HG03108 (cell line): ENCODE measurements at regions not wholly inside any gene's neighbourhood (a gene's known extent, or its start where the extent isn't known, plus 50 kb on each side); places are given as distances from the start of the nearest gene placed in this dataset.

Source experiments
- ATAC-seq: cut with Tn5 transposase; IDR thresholded peaks from one replicate; pipeline ENCODE4 v1.9.1; 2021; ENCODE audit warnings: moderate library complexity; ENCODE audit not compliant: unreplicated experiment

- ATAC-seq = no peak
These were observed 209.1 kb upstream of the MTPN start for GRCh38 chr7:136186281-136186680.

GRCh38 chr7:136184719-136185118 is 207.6 kb upstream of the MTPN start:
- no peak for ATAC-seq

GRCh38 chr7:136183981-136184380 is 206.8 kb upstream of the MTPN start:
- no peak for ATAC-seq

DNA sequence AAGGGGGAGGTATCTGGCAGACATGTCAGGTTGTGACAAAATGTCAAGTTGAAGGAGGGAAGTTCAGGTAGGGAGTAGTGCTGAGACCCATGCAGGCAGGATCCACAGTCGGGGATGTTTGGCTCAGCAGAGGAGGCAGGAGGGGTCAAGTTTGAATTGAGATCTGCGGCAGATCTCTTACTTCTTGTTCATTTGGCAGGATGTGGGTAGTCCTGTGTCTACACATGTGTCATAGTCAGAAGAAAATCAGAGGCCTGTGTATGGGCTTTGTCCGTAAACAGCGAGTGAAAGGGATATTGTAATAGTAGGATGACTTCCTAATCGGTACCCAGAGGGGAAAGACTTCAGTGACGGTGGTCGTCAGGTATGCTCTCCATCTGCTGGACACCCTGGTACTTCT is 203.8 kb upstream of the MTPN start:
- ATAC-seq = no peak

DNA sequence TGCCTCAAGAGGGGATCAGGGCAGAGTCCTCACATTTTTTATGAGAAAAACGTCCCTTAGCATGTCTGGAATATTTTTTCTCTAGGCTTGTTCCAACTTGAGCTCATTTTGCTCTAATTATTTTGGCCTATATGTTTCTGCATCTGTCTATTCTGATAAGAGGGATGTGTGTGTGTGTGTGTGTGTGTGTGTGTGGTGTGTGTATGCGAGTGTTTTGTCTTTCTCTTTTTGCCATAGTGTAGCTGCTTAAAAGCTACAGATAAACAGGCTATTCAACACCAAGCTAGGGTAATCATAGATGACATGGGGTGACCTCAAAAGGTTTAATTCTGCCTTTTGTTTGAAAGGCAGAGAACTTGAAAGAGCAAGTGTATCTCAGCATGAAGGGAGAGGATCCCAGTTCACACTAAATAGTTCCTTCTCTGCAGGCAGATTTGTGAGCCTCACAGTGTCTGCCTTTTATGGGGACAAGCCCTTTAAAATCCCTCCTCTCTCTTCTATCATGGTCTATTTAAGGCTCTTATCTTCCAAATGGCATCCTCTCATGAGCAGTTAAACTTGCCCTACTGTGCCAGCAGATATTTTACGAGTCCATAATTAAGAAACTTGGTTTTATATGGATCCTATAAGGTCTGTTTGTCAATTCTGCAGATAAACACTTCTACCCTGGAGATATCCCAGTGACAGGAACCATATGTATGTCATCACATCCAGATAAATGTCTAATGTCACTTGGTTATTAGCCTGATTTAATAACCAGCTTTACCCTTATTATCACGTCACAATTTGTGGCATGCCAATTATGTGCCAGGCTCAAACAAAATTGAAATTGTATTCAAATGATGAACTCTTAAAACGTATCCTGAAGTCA is 202.9 kb upstream of the MTPN start:
- ATAC-seq = no peak

GRCh38 chr7:136179154-136179553 is 202.0 kb upstream of the MTPN start:
- no peak for ATAC-seq

DNA sequence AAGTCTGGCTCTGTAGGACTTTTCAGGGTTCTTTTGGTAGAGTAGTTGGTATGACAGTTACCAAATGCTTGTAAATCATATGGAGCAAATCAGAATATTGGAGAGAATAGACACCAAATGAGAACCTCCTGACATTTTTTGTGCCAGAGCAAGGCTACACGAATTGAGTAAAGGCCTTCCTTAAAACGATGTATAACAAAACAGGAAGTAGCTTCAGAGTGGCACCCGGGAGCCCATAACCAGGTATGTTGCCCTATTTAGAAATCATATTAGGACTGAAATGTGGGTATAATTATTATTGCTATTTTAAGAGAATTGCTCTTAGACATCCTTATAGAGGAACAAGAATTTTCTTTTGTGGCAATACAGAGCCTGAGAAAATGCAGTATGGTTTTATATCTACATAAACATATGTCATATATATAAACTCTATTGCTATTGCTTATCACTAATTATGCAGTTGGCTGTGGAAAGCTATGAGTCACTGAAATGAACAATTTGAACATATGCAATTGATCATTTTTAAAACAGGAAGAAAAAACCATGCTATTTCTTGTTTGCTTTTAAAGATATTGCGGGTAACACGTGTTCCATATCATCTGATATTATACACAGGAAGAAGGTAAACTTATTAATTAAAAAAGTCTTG is 197.4 kb upstream of the MTPN start:
- ATAC-seq = no peak

DNA sequence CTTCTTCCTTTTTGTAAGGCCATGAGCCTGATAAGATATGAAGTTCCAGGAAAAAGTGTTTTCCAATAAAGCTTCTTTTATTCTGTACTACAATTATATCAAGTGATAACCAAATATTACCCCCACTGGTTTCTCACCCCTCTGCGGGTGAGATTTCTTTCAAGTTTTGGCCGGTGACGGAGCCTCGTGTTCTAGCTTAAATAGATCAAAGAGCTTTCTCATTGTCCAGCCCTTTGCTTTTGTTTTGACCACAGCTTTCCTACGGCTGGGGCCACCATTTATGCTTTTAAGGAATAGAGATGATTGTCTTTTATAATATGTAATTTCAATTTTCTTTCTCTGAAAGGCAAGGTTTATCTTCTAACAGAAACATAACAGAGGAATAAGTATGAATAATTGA is 196.7 kb upstream of the MTPN start:
- ATAC-seq = no peak

GRCh38 chr7:136171233-136171632 is 194.1 kb upstream of the MTPN start:
- no peak for ATAC-seq

- no peak for ATAC-seq
These were observed 191.7 kb upstream of the MTPN start for GRCh38 chr7:136168821-136169220.

DNA sequence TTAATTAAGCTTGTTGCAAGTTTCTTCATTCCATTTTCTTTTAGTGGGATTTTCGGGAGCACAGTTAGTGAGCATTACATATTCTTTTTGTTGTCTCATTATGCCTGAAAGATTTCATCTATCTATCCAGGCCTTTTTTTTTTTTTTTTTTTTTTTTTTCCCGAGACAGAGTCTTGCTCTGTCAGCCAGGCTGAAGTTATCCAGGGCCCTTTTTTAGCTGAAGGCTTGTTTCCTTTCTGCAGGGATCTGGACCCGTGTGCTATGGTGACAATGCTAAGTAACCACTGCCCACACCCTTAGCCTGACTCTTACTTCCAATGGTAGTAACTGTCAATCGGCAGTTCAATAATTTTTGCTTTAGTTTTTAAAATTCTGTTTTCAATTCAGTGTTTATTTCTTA is 190.8 kb upstream of the MTPN start:
- no peak for ATAC-seq

DNA sequence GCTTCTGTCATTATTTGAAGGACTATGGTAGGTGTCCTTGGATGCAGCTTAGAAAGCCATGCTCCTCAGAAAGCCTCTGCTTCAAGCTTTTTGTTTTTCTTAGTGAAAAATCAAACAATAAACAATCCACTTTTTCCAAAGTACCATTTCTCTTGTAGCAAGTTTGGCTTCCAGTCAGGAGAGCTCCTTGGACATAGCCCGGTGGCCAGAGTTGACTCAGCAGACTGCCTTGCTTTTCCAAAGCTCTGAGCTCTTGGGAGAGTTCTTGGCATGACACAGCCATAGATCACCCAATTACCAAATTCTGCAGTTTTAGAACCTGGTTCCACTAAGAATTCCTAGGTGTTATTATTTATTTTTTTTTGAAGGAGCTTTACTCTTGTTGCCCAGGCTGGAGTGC is 189.4 kb upstream of the MTPN start:
- no peak for ATAC-seq

DNA sequence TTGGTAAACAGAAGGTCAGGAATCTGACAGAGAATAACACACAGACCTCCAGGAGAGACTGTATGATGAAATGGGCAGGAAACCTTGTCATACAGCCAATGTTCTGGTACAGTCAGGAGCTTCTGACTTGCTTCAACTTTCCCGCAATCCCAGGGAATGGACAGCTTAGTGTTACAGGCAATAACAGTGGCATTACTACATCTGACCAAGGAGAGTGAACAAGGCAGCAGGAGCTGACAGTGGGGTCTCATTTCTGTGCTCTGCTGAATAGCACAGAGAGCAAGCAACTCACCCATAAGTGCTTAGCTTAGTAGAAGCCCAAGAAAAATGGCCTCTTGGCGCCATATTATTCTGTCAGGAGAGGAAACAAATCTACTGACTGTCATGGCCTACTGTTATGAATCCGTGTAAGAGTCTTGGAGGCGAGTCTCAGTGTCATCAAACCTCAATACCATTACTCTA is 186.2 kb upstream of the MTPN start:
- ATAC-seq = no peak

DNA sequence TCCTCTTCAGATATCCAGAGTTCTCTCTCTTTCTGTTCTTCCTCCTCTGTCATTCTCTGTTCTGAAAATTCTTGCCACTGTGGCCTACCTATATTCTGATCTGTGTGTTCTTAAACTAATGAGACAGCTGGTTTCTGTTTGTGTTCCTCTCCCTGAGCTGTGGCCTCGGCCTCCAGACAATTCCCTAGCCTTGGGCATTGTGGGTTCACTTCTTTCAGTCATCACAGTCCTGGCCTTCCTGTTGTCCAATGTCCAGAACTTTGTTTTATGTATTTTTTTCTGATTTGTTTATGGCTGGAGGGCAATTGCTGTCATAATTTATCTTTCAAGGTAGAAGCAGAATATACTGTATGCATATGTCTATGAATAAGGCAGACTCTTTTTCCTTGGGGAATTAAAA is 173.2 kb upstream of the MTPN start:
- no peak for ATAC-seq

GRCh38 chr7:136148920-136149319 is 171.8 kb upstream of the MTPN start:
- no peak for ATAC-seq

- ATAC-seq = no peak
These were observed 169.8 kb upstream of the MTPN start for GRCh38 chr7:136146925-136147324.

DNA sequence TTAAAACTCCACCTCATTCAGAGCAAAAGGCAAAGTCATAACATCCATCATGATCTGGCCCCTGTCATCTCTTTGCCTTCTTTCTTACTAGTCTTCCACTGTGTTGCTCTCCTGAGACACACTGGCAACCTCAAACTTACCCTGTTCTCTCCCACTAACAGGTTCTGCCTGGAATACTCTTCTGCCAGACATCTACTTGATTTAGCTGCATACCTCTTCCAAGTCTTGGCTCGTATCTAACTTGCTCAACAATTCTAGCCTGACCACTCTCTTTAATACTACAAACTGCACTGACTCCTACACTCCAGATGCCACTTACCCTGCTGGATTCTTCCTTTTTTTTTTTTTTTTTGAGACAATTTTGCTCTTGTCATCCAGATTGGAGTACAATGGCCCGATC is 167.0 kb upstream of the MTPN start:
- no peak for ATAC-seq

DNA sequence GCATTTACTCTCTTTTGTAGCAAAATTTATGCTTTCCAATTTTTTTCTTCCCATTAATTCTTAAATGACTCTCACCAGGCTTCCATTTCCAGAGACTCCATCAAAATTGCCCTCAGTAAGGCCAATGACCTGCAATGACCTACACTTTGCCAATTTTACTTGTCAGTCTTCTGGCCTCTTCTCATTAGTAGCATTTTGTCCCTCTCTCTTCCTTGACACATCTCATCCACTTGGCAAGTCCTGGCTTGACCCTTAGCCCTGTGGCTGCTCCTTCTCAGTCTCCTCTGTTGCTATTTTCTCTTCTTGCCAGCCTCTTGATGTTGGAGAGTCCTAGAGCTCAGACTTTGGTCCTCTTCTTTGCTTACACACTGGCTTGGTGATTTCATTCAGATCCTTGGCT is 166.1 kb upstream of the MTPN start:
- ATAC-seq = no peak

- ATAC-seq = no peak
These were observed 165.4 kb upstream of the MTPN start for GRCh38 chr7:136142583-136142982.

DNA sequence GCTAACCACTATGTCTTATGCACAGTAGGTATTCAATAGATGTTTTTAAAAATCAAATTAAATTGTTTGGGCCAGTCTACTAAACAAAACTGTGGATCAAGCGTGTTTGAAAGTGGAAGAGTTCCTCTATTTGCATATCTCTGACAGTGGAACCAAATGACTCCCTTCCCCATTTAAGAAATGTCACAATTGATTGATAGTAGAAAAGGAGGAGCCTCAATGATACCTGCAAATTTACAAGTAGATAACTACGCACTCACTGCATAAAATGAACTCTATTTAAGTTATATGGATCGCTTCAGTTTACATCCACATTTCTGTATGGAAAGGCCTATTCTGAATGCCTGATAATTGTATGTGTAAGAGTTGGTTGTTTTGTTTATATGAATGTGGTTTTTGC is 163.3 kb upstream of the MTPN start:
- no peak for ATAC-seq

DNA sequence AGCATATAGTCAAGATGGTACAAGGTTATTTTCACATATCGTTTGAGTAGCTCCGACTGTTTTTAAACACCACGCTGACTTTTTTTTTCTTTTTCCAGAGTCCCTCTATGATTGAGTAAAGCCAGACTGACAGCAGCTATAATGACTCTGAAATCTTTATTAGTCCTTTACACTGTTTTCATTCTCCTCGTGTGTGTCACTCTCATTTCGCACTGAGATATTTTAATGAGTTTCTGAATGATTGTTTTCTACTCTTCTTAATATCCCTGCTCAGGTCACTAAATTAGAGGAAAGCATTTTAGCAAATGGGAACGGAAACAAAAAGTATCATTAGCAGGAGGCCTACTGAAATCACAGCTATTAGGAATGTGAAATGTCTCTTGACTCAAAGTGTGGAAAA is 162.3 kb upstream of the MTPN start:
- no peak for ATAC-seq

GRCh38 chr7:136138991-136139390 is 161.8 kb upstream of the MTPN start:
- no peak for ATAC-seq
